Suppressor macrophage (primary cell): ENCODE measurements at regions not wholly inside any gene's neighbourhood (a gene's known extent, or its start where the extent isn't known, plus 50 kb on each side); places are given as distances from the start of the nearest gene placed in this dataset.
"Not testable (repeated sequence)": the region's sequence is repeated elsewhere in the genome, so short reads cannot be mapped to it uniquely, and the experiment has no call there.

Experiments
- DNase-seq, 4 experiments: peaks; one replicate each; pipeline ENCODE4 v3.0.0-alpha.2; 2020 to 2022

- no peak for DNase-seq
These were observed 474.0 kb upstream of the MGAT4C start for GRCh38 chr12:86730233-86730632.

- DNase-seq = no peak
These were observed 473.5 kb upstream of the MGAT4C start for GRCh38 chr12:86729739-86730138.

DNA sequence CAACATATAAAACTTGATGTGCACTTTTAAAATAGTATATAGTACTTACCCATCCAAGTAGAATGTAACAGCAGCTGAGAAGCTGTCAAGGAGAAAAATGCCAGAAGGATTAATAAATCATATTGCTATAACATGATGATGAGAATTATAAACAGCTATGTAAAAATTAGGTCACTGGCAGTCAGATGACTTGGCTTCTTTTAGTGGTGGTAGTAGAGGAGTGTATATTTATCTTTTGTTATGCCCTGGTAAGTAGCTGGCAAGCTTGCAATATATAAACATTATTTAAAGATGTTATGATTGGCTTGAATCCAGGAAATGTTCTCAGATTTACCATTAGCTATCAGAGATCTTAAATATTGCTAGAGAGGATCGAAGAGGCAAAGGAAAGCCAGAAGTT lies 471.0 kb upstream of the MGAT4C start:
- DNase-seq = no peak

DNA sequence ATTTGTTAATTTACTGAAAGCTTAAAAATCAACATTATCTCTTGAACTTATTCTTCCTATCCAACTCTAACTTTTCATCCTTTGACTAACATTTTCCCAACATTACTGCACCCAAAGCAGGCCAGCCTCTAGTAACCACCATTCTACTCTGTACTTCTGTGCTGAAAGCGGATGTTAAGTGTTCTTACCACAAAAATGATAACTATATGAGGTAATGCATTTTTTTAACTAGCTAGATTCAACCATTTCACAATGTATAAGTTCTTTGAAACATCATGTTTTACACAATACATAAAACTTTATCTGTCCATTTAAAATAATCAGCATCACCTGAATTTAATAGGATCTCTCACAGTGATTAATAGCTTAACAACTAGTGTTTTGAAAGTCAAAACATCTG lies 468.5 kb upstream of the MGAT4C start:
- DNase-seq = no peak

DNA sequence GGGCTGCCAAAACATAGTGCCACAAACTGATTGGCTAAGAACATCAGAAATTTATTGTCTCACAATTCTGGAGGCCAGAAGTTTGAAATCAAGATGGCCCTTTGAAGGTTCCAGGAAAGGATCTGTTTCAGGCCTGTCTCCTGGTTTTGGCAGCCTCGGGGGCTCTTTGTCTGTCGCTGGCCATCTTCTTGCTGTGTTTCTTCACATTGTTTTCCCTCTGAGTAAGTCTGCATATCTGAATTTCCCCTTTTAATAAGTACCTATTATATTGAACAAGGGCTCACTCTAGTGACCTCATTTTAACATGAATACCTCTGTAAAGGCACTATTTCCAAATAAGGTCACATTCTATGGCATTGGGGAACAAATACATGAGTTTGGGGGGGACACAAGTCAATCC lies 467.1 kb upstream of the MGAT4C start:
- DNase-seq = no peak

DNA sequence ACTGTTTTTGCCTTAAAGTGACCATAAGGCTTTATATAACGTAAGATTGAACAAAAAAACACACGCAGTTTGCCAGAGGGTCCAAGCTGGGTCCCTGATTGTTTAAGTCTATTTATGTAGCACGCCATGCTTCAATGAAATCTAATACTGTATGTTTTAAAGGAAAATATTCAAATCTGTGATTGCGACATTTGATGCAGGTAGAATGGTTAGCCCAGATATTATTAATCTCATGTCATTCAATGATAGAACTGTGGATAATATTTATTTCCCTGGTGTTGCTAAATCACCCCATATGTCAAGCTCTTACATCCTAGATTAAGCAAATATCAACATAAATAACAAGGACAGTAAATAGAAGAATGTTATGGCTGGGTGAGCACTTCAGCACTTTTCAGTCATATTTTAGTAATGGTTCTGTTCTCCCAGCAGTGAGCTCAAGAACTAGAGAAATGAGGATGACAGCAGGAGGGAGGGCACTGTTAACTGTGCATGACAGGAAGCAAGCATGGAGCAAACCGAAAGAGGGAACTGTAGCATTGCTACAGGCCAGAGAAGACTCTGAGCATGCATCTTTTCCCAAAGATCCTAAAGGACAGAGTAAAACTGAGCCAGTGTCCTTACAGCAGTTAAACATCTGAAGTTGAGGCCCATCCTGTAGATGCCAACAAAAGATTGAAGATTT lies 465.7 kb upstream of the MGAT4C start:
- no peak for DNase-seq

DNA sequence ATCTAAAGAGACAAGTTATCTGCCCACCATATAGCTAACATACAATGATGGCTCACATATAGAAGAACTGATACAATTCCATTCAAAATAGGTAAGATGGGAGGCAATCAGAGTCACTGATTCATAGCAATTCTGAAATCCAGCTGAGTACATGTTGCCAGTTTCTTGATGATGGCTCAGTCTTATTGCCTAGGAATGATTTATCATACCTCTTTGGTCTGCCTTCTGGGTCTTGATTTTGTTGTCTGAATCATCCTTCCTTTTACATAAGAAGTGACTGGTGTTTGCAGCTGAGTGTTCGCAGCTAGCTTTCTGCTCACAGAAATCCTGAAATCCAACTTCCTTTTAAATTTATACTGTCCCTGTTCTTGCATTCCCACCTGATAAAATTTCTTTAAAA lies 463.2 kb upstream of the MGAT4C start:
- DNase-seq = no peak

DNA sequence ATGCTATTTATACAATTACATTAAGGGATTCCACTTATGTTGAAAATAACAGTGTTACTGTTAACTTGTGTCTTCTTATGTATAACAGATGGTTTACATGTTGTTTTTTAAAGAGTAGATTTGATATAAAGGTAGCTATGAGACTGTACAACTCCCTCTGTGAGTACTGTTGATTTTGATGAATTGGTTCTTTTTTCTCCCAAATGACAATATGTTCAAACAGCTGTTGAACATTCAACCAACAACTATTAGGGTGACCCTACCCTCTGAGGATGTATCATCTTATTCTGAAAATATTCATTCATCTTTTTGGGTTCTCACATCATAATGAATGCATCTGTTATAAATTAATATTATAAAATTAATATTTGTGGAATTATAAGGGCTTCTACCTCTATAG lies 456.9 kb upstream of the MGAT4C start:
- no peak for DNase-seq

GRCh38 chr12:86712425-86712843 lies 456.2 kb upstream of the MGAT4C start:
- peak in 3 of 4 experiments; percentile 3 to 47 (median 12) for DNase-seq

GRCh38 chr12:86711731-86712130 lies 455.5 kb upstream of the MGAT4C start:
- DNase-seq = no peak

DNA sequence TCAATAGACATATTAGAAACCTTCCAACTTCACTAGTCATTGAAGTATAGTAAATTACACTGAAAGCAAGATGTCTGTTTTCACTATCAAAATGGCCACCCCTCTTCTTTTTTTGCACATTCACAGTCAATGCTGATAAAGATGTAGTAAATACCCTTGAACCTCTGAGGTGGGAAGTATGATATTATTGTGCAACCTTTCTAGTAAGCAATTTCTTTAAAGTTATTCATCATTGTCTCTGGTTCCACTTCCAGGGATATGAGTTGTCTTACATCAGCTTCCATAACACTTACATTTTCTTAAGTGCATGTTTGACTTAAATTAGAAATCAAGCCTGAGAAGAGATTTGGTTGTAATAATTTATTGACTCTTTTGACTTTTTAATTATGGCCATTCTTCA lies 453.9 kb upstream of the MGAT4C start:
- no peak for DNase-seq

- not testable (repeated sequence) for DNase-seq
These were observed 452.8 kb upstream of the MGAT4C start for GRCh38 chr12:86709017-86709416.

- no peak for DNase-seq
These were observed 442.4 kb upstream of the MGAT4C start for GRCh38 chr12:86698641-86698980.

DNA sequence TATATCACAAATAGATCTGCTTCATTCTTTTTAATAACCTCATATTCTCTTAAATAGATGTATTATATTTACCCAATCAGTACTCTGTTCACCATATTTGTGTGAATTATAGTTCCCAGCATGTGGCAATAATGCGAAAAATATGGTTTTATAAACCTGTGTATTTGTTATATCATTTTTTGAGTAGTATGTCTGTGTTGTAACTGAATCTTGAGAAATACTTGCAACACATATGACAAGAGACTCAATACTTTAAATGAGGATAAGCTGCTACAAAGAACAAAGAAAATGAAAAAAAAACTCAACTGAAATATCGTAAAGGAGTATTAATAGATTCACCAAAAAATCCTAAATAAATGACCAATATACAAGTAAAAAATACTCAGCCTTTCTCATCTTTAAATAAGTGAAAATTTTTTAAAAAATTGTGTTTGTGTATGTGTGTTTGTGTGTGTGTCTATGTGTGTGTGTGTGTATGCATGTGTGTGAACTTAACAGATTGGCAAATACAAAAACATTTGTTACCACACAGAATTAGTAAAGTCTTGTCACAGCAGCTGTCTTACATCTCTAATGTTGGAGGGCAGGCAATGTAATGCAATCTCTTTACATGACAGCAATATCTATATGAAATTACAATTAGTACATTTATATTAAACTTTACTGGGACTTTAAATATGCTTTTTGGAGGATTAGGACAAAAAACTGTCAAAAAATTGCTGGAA lies 441.9 kb upstream of the MGAT4C start:
- no peak for DNase-seq

DNA sequence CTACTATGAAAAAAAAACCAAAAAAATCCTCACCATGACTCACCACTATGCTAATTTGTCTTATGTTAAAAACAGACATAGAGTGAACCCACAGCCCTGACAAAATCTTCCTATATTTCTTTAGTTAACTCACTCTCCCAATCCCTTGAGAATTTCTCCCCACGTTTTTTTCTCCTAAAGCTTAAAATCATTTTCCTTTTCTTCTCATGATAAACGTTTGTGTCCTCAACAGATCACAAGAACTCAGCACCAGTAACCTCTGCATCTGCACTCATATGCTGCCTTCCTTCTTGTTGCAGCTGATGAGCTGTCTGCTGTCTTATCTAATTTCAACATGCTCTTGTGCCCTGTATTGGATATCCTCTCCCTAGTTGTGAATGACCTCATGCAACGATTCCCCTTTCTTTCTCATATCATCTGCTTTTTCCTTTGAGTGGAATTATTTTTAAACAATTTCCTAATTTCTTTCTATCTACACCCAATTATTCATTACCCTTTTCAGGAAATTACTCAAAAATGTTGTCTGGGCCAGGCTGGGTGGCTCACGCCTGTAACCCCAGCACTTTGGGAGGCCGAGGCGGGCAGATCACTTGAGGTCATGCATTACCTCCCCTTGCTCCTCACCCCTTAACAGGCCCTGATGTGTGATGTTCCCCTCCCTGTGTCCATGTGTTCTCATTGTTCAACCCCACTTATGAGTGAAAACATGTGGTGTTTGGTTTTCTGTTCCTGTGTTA lies 427.5 kb upstream of the MGAT4C start:
- no peak for DNase-seq

- no peak for DNase-seq
These were observed 424.9 kb upstream of the MGAT4C start for GRCh38 chr12:86681060-86681459.

- DNase-seq = no peak
These were observed 419.0 kb upstream of the MGAT4C start for GRCh38 chr12:86675197-86675596.

DNA sequence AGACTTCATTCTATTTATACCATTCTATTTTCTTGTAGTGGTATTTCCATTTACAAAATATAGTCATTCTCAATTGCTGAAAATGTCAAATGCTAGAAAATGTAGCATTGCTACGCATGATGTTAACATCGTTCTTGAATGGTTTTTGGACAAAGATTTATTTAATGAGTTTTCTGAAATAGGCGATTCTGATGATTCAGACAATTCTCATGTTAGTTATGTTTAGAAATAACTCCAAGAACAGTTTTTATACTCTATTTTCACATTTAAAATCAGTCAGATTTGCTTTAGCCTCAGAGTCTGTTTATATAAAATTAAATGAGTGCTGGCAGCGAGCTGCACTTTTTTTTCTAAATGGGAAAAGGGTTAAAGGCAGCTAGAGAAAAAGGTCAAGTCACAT lies 414.8 kb upstream of the MGAT4C start:
- DNase-seq = no peak

DNA sequence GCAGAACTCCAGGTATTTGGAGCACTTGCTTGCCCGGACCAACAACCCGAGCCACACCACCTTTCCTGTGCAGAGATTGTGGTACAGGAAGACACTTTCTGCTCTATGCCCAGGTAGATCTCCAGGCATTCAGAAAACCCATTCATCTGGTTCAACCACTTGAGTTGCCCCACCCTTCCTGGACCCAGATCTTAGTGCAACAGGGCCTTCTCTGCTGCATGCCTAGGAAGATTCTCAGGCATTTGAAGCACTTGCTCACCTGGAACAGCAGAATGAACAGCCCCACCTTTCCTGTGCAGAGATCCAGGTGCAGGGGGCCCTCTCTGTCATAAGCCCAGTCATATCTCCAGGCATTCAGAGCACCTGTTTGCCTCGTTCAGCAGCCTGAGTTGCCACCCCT lies 412.8 kb upstream of the MGAT4C start:
- DNase-seq = no peak

DNA sequence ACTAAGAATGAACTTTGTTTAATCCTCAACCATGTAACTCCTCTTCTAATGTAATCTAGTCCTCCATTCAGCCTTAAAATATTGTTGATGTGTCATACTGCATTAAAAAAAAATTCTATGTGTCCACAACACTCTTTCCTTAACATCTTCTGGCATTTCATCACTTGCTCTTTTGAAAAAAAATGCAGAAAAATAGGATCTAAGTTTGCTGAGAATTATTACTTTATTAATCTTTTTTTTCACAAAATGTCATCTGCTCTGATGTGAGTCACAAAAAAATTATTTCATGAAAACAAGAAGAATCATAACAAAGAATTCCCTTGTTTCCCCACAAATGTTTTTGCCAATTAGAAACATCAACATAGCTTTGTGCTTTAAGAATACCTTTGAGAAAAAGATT lies 410.1 kb upstream of the MGAT4C start:
- DNase-seq = no peak

- no peak for DNase-seq
These were observed 407.5 kb upstream of the MGAT4C start for GRCh38 chr12:86663716-86664115.

DNA sequence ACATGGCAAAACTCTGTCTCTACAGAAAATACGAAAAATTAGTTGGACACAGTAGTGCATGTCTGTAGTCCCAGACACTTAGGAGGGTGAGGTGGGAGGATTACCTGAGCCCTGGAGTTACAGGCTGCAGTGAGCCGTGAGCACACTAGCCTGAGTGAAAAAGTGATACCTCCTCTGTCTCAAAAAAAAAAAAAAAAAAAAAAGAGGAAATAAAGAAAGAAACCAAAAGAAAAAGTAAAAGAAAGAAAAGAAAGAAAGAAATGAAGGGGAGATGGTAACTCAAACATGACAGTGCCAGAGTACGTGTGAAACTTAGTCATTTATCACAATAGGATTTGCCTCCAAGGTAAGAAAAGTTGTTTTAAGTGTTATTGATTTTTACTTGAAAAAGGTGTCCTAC lies 407.0 kb upstream of the MGAT4C start:
- no peak for DNase-seq

DNA sequence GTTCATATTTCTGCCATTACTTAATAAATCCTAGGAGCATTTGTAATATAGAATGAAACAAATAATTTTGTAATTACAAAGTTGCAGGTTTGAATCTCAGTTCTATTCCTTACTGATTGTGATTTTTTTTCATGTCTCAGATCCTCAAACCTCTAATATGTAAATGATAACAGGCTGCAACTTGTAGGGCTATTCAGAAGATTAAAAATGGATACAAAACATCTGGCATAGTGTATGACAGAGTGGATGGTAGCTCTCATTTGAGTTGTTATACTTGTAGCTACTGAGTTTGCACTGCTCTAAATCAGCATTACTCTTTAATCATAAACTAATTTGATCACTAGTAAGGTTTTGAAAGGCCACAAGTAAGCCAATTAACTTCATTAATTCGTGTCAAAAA lies 406.3 kb upstream of the MGAT4C start:
- no peak for DNase-seq
